ENCODE measurements at regions not wholly inside any gene's neighbourhood (a gene's known extent, or its start where the extent isn't known, plus 50 kb on each side); places are given as distances from the start of the nearest gene placed in this dataset.

- no peak for DNase-seq
- Histone ChIP-seq H3K9me3 (replicated peaks) (peaks cover 12% of the 10 kb centered on the region), H3K4me3 (no peak overlapping the region), H3K27me3 (ENCODE audit: low read depth) (no peaks in the 10 kb centered on the region), H3K4me1 (no peaks in the 10 kb centered on the region), H3K36me3 (no peaks in the 10 kb centered on the region), H3K27ac (replicated peaks) (no peak overlapping the region)
- intact Hi-C loops (cut with micrococcal nuclease) = no loop called here
- TF ChIP-seq CTCF (IDR thresholded peaks at IDR 0.05; ENCODE audit: borderline replicate concordance) = no peak
Measured at GRCh38 chrX:94545722-94546121, 871.7 kb downstream of the FAM133A start.

GRCh38 chrX:94551831-94552230 is 877.8 kb downstream of the FAM133A start:
- Histone ChIP-seq H3K4me3 (no peak overlapping the region), H3K9me3 (replicated peaks) (no peaks in the 10 kb centered on the region), H3K36me3 (no peaks in the 10 kb centered on the region), H3K4me1 (no peaks in the 10 kb centered on the region), H3K27ac (replicated peaks) (no peak overlapping the region), H3K27me3 (ENCODE audit: low read depth) (no peaks in the 10 kb centered on the region)
- no peak for DNase-seq
- intact Hi-C loops (cut with micrococcal nuclease) = no loop called here
- TF ChIP-seq CTCF (IDR thresholded peaks at IDR 0.05; ENCODE audit: borderline replicate concordance) = no peak

- Histone ChIP-seq H3K36me3 (no peaks in the 10 kb centered on the region), H3K4me1 (no peaks in the 10 kb centered on the region), H3K9me3 (replicated peaks) (no peaks in the 10 kb centered on the region), H3K4me3 (no peak overlapping the region), H3K27ac (replicated peaks) (no peak overlapping the region), H3K27me3 (ENCODE audit: low read depth) (no peaks in the 10 kb centered on the region)
- intact Hi-C loops (cut with micrococcal nuclease) = no loop called here
- TF ChIP-seq CTCF (IDR thresholded peaks at IDR 0.05; ENCODE audit: borderline replicate concordance) = no peak
- DNase-seq = no peak
Measured at GRCh38 chrX:94560930-94561329, 886.9 kb downstream of the FAM133A start.

- Histone ChIP-seq H3K36me3 (no peaks in the 10 kb centered on the region), H3K27ac (replicated peaks) (no peak overlapping the region), H3K4me3 (no peak overlapping the region), H3K4me1 (no peaks in the 10 kb centered on the region), H3K9me3 (replicated peaks) (no peaks in the 10 kb centered on the region), H3K27me3 (ENCODE audit: low read depth) (no peaks in the 10 kb centered on the region)
- intact Hi-C loops (cut with micrococcal nuclease) = no loop called here
- TF ChIP-seq CTCF (IDR thresholded peaks at IDR 0.05; ENCODE audit: borderline replicate concordance) = no peak
- DNase-seq = no peak
Measured at GRCh38 chrX:94576367-94577004, 902.5 kb downstream of the FAM133A start.

GRCh38 chrX:94600077-94600476 is 926.1 kb downstream of the FAM133A start:
- Histone ChIP-seq H3K4me1 (no peaks in the 10 kb centered on the region), H3K36me3 (no peaks in the 10 kb centered on the region), H3K9me3 (replicated peaks) (no peaks in the 10 kb centered on the region), H3K27me3 (ENCODE audit: low read depth) (no peaks in the 10 kb centered on the region), H3K4me3 (no peak overlapping the region), H3K27ac (replicated peaks) (no peak overlapping the region)
- intact Hi-C loops (cut with micrococcal nuclease) = no loop called here
- DNase-seq = no peak
- TF ChIP-seq CTCF (IDR thresholded peaks at IDR 0.05; ENCODE audit: borderline replicate concordance) = no peak

All from left ventricle myocardium inferior (tissue), 1 donor.